Stomach (tissue), 8 donors: ENCODE measurements at regions not wholly inside any gene's neighbourhood (a gene's known extent, or its start where the extent isn't known, plus 50 kb on each side); places are given as distances from the start of the nearest gene placed in this dataset.

Experiments used
- DNase-seq, 2 donors: peaks; one replicate each; pipeline versions ENCODE4 v3.0.0 to v3.0.0-alpha.2; 2013 to 2019
- H3K27ac ChIP-seq, 5 donors: fragments of 200-600 bp in 4 of 5; sonication (generic) in 4 of 5; one replicate each; pipeline ENCODE4 v1.5.1; 2013 to 2019; ENCODE audit warnings: mild to moderate bottlenecking in 1 of 5, moderate library complexity in 1 of 5
- H3K27me3 ChIP-seq, 3 donors: fragments of 200-600 bp; sonication (generic); one replicate each; pipeline ENCODE4 v1.5.1; 2017 to 2019; ENCODE audit warnings: mixed run types in 1 of 3
- H3K36me3 ChIP-seq, 4 donors: fragments of 200-600 bp; sonication (generic); 1 replicate in 3 of 4; 2 replicates in 1 of 4; pipeline ENCODE4 v1.5.1; 2016 to 2019
- H3K4me1 ChIP-seq, 4 donors: fragments of 200-600 bp; sonication (generic); one replicate each; pipeline ENCODE4 v1.5.1; 2016 to 2019
- H3K4me3 ChIP-seq, 4 donors: fragments of 200-600 bp; sonication (generic) in 3 of 4; one replicate each; pipeline ENCODE4 v1.5.1; 2016 to 2019; ENCODE audit warnings: mild to moderate bottlenecking in 1 of 4
- H3K9me3 ChIP-seq, 4 donors: fragments of 200-600 bp; sonication (generic); one replicate each; pipeline ENCODE4 v1.5.1; 2016 to 2019
- CTCF ChIP-seq, 7 experiments: fragments of 450-650 bp in 4 of 7; fragments of 200-600 bp in 3 of 7; sonication (generic) in 3 of 7; IDR thresholded peaks; one replicate each; pipeline ENCODE4 v1.5.1; 2016 to 2019; ENCODE audit warnings: antibody characterized with exemption in 7 of 7, control low read depth in 2 of 7, mild to moderate bottlenecking in 1 of 7
- EP300 ChIP-seq: sonication (generic); formaldehyde crosslinking; IDR thresholded peaks from one replicate; pipeline ENCODE4 v1.6.1; 2017; ENCODE audit warnings: antibody characterized with exemption
- POLR2A ChIP-seq, 4 donors: fragments of 450-650 bp; IDR thresholded peaks; one replicate each; pipeline ENCODE4 v1.6.1; 2016; ENCODE audit warnings: antibody characterized with exemption in 4 of 4, control low read depth in 2 of 4, mild to moderate bottlenecking in 1 of 4, moderate library complexity in 1 of 4
- POLR2AphosphoS5 ChIP-seq, 3 donors: sonication (generic); formaldehyde crosslinking; IDR thresholded peaks; one replicate each; pipeline ENCODE4 v1.6.1; 2016; ENCODE audit warnings: antibody characterized with exemption in 3 of 3
- WGBS, 5 donors: extraction: QIAGEN DNeasy Blood & Tissue Kit in 3 of 5; methylation state at CpG; one replicate each; pipeline versions ENCODE4 v1.1.5 to v1.1.7; 2013 to 2018; 5-methylcytosine and 5-hydroxymethylcytosine counted together
- intact Hi-C: fragments of 100-400 bp; cut with DNase I; formaldehyde crosslinking; loops from one replicate; pipeline ENCODE4 v1.15.1; 2023; ENCODE audit warnings: low total_unique reads
- donor health status: healthy with polysubstance abuse.
- donor health status: Bipolar disorder and iron deficiency.
- donor health status: healthy.

DNA sequence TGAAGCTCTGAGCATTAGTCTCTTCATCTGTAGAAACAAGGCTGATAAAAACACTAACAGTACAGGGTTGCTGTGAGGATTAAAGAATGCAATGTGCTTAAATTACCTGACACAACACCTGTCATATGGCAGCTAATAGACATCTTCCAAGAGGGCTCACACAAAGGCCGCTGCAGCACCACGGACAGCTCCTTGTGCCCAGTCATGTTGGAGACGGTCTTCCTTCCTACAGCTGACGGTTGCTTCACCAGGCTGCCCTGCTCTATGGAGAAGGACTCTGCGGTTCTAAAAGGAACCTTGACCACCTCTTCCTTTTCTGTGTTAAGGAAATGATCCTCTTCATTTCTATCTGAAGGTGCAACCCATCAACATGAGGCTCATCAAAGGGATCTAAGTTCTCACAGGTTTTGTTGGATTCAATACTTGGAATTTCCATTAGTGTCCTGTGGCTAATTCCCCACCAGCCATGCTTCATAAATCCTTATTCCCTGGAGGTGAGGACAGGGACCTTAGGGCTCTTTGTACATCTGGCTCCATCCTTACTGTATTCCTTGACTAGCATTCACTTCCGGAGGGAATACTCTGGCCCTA is 138.9 kb upstream of the CES5A start:
- H3K36me3 ChIP-seq, result no peaks in the 10 kb centered on the region
- H3K4me3 ChIP-seq, result no peak overlapping the region
- peaks cover 0 to 14% (median 0%) of the 10 kb centered on the region in 3 donors for H3K27me3 ChIP-seq
- H3K9me3 ChIP-seq, result no peaks in the 10 kb centered on the region
- TF ChIP-seq CTCF (IDR thresholded peaks at IDR 0.05) (no peak), EP300 (no peak), POLR2AphosphoS5 (IDR thresholded peaks at IDR 0.05) (no peak), POLR2A (IDR thresholded peaks at IDR 0.05) (no peak)
- intact Hi-C loops, result no loop called here
- DNase-seq, result peak in 1 of 2 donors; percentile 74
- H3K27ac ChIP-seq, result no peak overlapping the region
- 20 to 26% (median 24%) methylated on average over 6 of the region's 6 CpGs for WGBS, 5 donors
- no peaks in the 10 kb centered on the region for H3K4me1 ChIP-seq

DNA sequence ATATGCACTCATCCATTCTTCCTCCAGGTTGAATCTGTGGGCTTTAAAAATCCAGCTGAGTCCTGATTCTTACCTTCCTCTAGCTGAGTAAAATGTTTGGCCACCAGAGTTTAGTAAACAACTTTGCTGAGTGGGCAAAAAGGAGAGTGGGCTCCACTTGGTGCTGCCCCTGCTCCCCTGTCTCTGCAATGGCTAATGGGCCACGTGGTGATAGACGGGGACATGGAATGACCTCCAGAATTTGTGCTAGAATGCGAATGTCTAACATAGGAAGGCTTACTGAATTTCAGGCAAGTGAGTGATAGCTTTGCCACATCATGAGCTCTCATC is 137.3 kb upstream of the CES5A start:
- Histone ChIP-seq H3K36me3 (no peaks in the 10 kb centered on the region), H3K4me3 (no peak overlapping the region), H3K4me1 (no peaks in the 10 kb centered on the region), H3K27me3 (peaks cover 0 to 14% (median 0%) of the 10 kb centered on the region in 3 donors), H3K27ac (no peak overlapping the region), H3K9me3 (no peaks in the 10 kb centered on the region)
- WGBS, 5 donors, result 49 to 70% (median 62%) methylated on average over 3 of the region's 3 CpGs
- intact Hi-C loops, result no loop called here
- no peak for DNase-seq
- TF ChIP-seq CTCF (IDR thresholded peaks at IDR 0.05) (no peak), POLR2A (IDR thresholded peaks at IDR 0.05) (no peak), POLR2AphosphoS5 (IDR thresholded peaks at IDR 0.05) (no peak), EP300 (no peak)

- H3K27ac ChIP-seq, result no peak overlapping the region
- no peaks in the 10 kb centered on the region for H3K36me3 ChIP-seq
- TF ChIP-seq CTCF (IDR thresholded peaks at IDR 0.05), result no peak
- no peak for TF ChIP-seq POLR2A (IDR thresholded peaks at IDR 0.05)
- no peak for TF ChIP-seq POLR2AphosphoS5 (IDR thresholded peaks at IDR 0.05)
- TF ChIP-seq EP300, result no peak
- H3K4me3 ChIP-seq, result no peak overlapping the region
- DNase-seq, result no peak
- intact Hi-C loops, result no loop called here
- 37 to 50% (median 42%) methylated on average over 3 of the region's 3 CpGs for WGBS, 5 donors
- H3K27me3 ChIP-seq, result peaks cover 0 to 14% (median 0%) of the 10 kb centered on the region in 3 donors
- H3K9me3 ChIP-seq, result no peaks in the 10 kb centered on the region
- H3K4me1 ChIP-seq, result no peaks in the 10 kb centered on the region
Observed at GRCh38 chr16:56011808-56012481, 136.8 kb upstream of the CES5A start.

GRCh38 chr16:56005958-56006357 is 130.8 kb upstream of the CES5A start:
- TF ChIP-seq CTCF (IDR thresholded peaks at IDR 0.05), result no peak
- no peak for TF ChIP-seq EP300
- TF ChIP-seq POLR2AphosphoS5 (IDR thresholded peaks at IDR 0.05), result no peak
- no peak for TF ChIP-seq POLR2A (IDR thresholded peaks at IDR 0.05)
- no peaks in the 10 kb centered on the region for H3K4me1 ChIP-seq
- H3K27ac ChIP-seq, result no peak overlapping the region
- H3K4me3 ChIP-seq, result no peak overlapping the region
- WGBS, 5 donors, result 23 to 55% (median 36%) methylated on average over 1 of the region's 1 CpG
- no peak for DNase-seq
- intact Hi-C loops, result no loop called here
- H3K27me3 ChIP-seq, result peaks cover 0 to 4% (median 0%) of the 10 kb centered on the region in 3 donors
- no peaks in the 10 kb centered on the region for H3K9me3 ChIP-seq
- H3K36me3 ChIP-seq, result no peaks in the 10 kb centered on the region
